Smooth muscle cell (in vitro differentiated cells): ENCODE measurements at regions not wholly inside any gene's neighbourhood (a gene's known extent, or its start where the extent isn't known, plus 50 kb on each side); places are given as distances from the start of the nearest gene placed in this dataset.

ENCODE experiments used
- DNase-seq: peaks from one replicate; lab custom pipeline; 2025; ENCODE audit not compliant: unreplicated experiment; lab: John Stamatoyannopoulos, UW
- H2AFZ ChIP-seq: fragments of 200-600 bp; sonication (generic); 2 replicates; pipeline ENCODE4 v1.6.0; 2016; ENCODE audit warnings: antibody characterized with exemption, low read depth, mild to moderate bottlenecking
- H3F3A ChIP-seq: fragments of 200-600 bp; sonication (generic); 2 replicates; pipeline ENCODE4 v1.6.0; 2017; ENCODE audit warnings: antibody characterized with exemption, low read depth
- H3K27ac ChIP-seq: fragments of 200-600 bp; sonication (generic); 2 replicates; pipeline ENCODE4 v1.5.1; 2016; ENCODE audit warnings: low read depth, mild to moderate bottlenecking
- H3K27me3 ChIP-seq: fragments of 200-600 bp; sonication (generic); 2 replicates; pipeline ENCODE4 v1.6.1; 2016; ENCODE audit warnings: low read depth, mild to moderate bottlenecking
- H3K36me3 ChIP-seq: fragments of 200-600 bp; sonication (generic); 2 replicates; pipeline ENCODE4 v1.5.1; 2016; ENCODE audit warnings: low read depth
- H3K4me1 ChIP-seq: fragments of 200-600 bp; sonication (generic); 2 replicates; pipeline ENCODE4 v1.5.1; 2016; ENCODE audit warnings: low read depth
- H3K4me2 ChIP-seq: fragments of 200-600 bp; sonication (generic); 2 replicates; pipeline ENCODE4 v1.6.0; 2016; ENCODE audit warnings: mild to moderate bottlenecking
- H3K4me3 ChIP-seq: fragments of 200-600 bp; sonication (generic); 2 replicates; pipeline ENCODE4 v1.5.1; 2016; ENCODE audit warnings: mild to moderate bottlenecking
- H3K79me2 ChIP-seq: fragments of 200-600 bp; sonication (generic); 2 replicates; pipeline ENCODE4 v1.6.0; 2016; ENCODE audit warnings: low read depth, mild to moderate bottlenecking
- H3K9ac ChIP-seq: fragments of 200-600 bp; sonication (generic); 2 replicates; pipeline ENCODE4 v1.6.0; 2016; ENCODE audit warnings: low read depth
- H3K9me3 ChIP-seq: fragments of 200-600 bp; sonication (generic); replicated peaks from 2 replicates; pipeline ENCODE4 v1.5.1; 2016; ENCODE audit warnings: low read depth
- H4K20me1 ChIP-seq: fragments of 200-600 bp; sonication (generic); 2 replicates; pipeline ENCODE4 v1.6.0; 2016; ENCODE audit warnings: low read depth
- CTCF ChIP-seq: fragments of 200-600 bp; sonication (generic); IDR thresholded peaks from 2 replicates; pipeline ENCODE4 v1.5.1; 2017; ENCODE audit warnings: borderline replicate concordance, mild to moderate bottlenecking, antibody characterized with exemption; ENCODE audit not compliant: insufficient read depth, poor library complexity, severe bottlenecking
- WGBS: methylation state at CpG from one replicate; pipeline ENCODE4 v1.1.7; 2016; ENCODE audit warnings: low lambda C conversion rate; 5-methylcytosine and 5-hydroxymethylcytosine counted together

GRCh38 chr7:125984795-125985194 lies 1055.2 kb upstream of the POT1 start:
- Histone ChIP-seq H3K4me1 (no peaks in the 10 kb centered on the region), H4K20me1 (no peaks in the 10 kb centered on the region), H2AFZ (no peak overlapping the region), H3K27ac (no peak overlapping the region), H3K27me3 (no peaks in the 10 kb centered on the region), H3K9ac (no peak overlapping the region), H3K79me2 (no peaks in the 10 kb centered on the region), H3K9me3 (no peaks in the 10 kb centered on the region), H3K4me2 (no peak overlapping the region), H3K4me3 (no peak overlapping the region), H3F3A (no peaks in the 10 kb centered on the region), H3K36me3 (no peaks in the 10 kb centered on the region)
- WGBS, result 88% methylated on average over 3 of the region's 3 CpGs
- no peak for DNase-seq
- no peak for TF ChIP-seq CTCF

GRCh38 chr7:125971656-125972055 lies 1042.0 kb upstream of the POT1 start:
- Histone ChIP-seq H2AFZ (no peak overlapping the region), H4K20me1 (no peaks in the 10 kb centered on the region), H3K4me3 (no peak overlapping the region), H3K27me3 (no peaks in the 10 kb centered on the region), H3K4me1 (no peaks in the 10 kb centered on the region), H3K9me3 (no peaks in the 10 kb centered on the region), H3K36me3 (no peaks in the 10 kb centered on the region), H3K79me2 (no peaks in the 10 kb centered on the region), H3K9ac (no peak overlapping the region), H3K4me2 (no peak overlapping the region), H3F3A (no peaks in the 10 kb centered on the region), H3K27ac (no peak overlapping the region)
- DNase-seq, result no peak
- WGBS, result 93% methylated on average over 2 of the region's 2 CpGs
- no peak for TF ChIP-seq CTCF

- no peaks in the 10 kb centered on the region for H4K20me1 ChIP-seq
- no peaks in the 10 kb centered on the region for H3K27me3 ChIP-seq
- no peaks in the 10 kb centered on the region for H3K9me3 ChIP-seq
- no peak overlapping the region for H3K4me3 ChIP-seq
- H3K4me2 ChIP-seq, result no peak overlapping the region
- H3K27ac ChIP-seq, result no peak overlapping the region
- no peak overlapping the region for H3K9ac ChIP-seq
- no peak for DNase-seq
- no peaks in the 10 kb centered on the region for H3F3A ChIP-seq
- peak overlapping the region; percentile 12 for H2AFZ ChIP-seq
- H3K4me1 ChIP-seq, result no peaks in the 10 kb centered on the region
- WGBS, result 84% methylated on average over 1 of the region's 1 CpG
- TF ChIP-seq CTCF, result no peak
- no peaks in the 10 kb centered on the region for H3K36me3 ChIP-seq
- H3K79me2 ChIP-seq, result no peaks in the 10 kb centered on the region
Measured at GRCh38 chr7:125966278-125967048, 1036.8 kb upstream of the POT1 start.

GRCh38 chr7:125934955-125935354 lies 1005.3 kb upstream of the POT1 start:
- Histone ChIP-seq H3F3A (no peaks in the 10 kb centered on the region), H3K9ac (no peak overlapping the region), H4K20me1 (no peaks in the 10 kb centered on the region), H2AFZ (no peak overlapping the region), H3K9me3 (no peaks in the 10 kb centered on the region), H3K4me3 (no peak overlapping the region), H3K27me3 (no peaks in the 10 kb centered on the region), H3K27ac (peak overlapping the region; percentile 62), H3K79me2 (no peaks in the 10 kb centered on the region), H3K4me2 (peak overlapping the region; percentile 58), H3K36me3 (no peaks in the 10 kb centered on the region), H3K4me1 (no peaks in the 10 kb centered on the region)
- WGBS, result 15% methylated on average over 1 of the region's 1 CpG
- no peak for TF ChIP-seq CTCF
- no peak for DNase-seq
